ENCODE measurements at regions not wholly inside any gene's neighbourhood (a gene's known extent, or its start where the extent isn't known, plus 50 kb on each side); places are given as distances from the start of the nearest gene placed in this dataset.

DNA sequence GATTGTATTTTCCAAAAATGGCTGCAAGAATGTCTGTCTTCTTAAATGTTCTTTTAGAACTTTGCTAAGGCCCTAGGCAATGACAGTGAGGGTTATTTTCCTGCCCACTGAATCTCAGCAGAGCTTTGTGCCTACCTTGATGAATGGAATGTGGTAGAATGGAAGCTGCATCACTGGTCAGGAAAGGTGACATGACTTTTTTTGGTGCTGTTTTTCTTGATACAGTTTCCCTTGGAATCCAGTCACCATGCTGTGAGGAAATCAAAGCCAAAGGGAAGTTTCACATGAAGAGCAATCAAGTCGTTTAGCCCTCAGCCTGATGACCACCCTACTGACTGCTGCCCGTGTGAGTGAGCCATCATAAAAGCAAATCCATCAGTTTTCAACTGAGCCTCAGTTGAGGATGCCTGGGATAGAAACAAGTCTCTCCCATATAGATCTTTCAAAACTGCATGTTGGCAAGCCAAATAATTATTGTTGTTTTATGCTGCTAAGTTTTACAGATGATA lies 886.0 kb upstream of the FBXO33 start:
- Histone ChIP-seq H3K4me3 (ENCODE audit: low read length) (no peak overlapping the region), H3K9ac (ENCODE audit: low read length) (no peak overlapping the region), H3K36me3 (ENCODE audit: low read depth, low read length) (no peaks in the 10 kb centered on the region), H3K27me3 (ENCODE audit: low read length) (no peaks in the 10 kb centered on the region), H3K79me2 (ENCODE audit: low read length) (no peaks in the 10 kb centered on the region), H3K9me3 (ENCODE audit: low read length) (no peaks in the 10 kb centered on the region), H3K27ac (ENCODE audit: low read length) (no peak overlapping the region), H3F3A (ENCODE audit: low read length, unreplicated experiment) (no peaks in the 10 kb centered on the region), H4K20me1 (ENCODE audit: low read length) (no peaks in the 10 kb centered on the region), H3K4me1 (ENCODE audit: insufficient read depth, low read length) (no peaks in the 10 kb centered on the region), H2AFZ (ENCODE audit: low read length) (no peak overlapping the region), H3K9me2 (replicated peaks; ENCODE audit: low read length) (no peaks in the 10 kb centered on the region), H3K4me2 (ENCODE audit: low read length) (no peak overlapping the region)
- intact Hi-C loops (cut with micrococcal nuclease), result no loop called here
- BruUV-seq (replicated peaks), result no TSS peak
- ChIA-PET CTCF (no interaction called here), POLR2A (ENCODE audit: unreplicated experiment) (no interaction called here)
- TF ChIP-seq EZH2phosphoT487 (IDR thresholded peaks at IDR 0.05; ENCODE audit: borderline replicate concordance, low read length) (no peak), EZH2 (IDR thresholded peaks at IDR 0.05; ENCODE audit: low read length, unreplicated experiment) (no peak)
- TF ChIP-seq, protein P1, sequence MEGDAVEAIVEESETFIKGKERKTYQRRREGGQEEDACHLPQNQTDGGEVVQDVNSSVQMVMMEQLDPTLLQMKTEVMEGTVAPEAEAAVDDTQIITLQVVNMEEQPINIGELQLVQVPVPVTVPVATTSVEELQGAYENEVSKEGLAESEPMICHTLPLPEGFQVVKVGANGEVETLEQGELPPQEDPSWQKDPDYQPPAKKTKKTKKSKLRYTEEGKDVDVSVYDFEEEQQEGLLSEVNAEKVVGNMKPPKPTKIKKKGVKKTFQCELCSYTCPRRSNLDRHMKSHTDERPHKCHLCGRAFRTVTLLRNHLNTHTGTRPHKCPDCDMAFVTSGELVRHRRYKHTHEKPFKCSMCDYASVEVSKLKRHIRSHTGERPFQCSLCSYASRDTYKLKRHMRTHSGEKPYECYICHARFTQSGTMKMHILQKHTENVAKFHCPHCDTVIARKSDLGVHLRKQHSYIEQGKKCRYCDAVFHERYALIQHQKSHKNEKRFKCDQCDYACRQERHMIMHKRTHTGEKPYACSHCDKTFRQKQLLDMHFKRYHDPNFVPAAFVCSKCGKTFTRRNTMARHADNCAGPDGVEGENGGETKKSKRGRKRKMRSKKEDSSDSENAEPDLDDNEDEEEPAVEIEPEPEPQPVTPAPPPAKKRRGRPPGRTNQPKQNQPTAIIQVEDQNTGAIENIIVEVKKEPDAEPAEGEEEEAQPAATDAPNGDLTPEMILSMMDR (conservative IDR thresholded peaks at IDR 0.05; ENCODE audit: low read depth, low read length), result no peak
- DNase-seq, result no peak
- no peak for ATAC-seq

GRCh38 chr14:40317690-40318089 lies 885.5 kb upstream of the FBXO33 start:
- no peak overlapping the region for H3K4me2 ChIP-seq (ENCODE audit: low read length)
- H3K27ac ChIP-seq (ENCODE audit: low read length), result no peak overlapping the region
- no peak overlapping the region for H2AFZ ChIP-seq (ENCODE audit: low read length)
- ChIA-PET POLR2A (ENCODE audit: unreplicated experiment) (no interaction called here), CTCF (no interaction called here)
- no peaks in the 10 kb centered on the region for H3K79me2 ChIP-seq (ENCODE audit: low read length)
- peaks cover 3% of the 10 kb centered on the region for H3K4me1 ChIP-seq (ENCODE audit: insufficient read depth, low read length)
- BruUV-seq (replicated peaks), result no TSS peak
- DNase-seq, result peak; percentile 51
- peak; percentile 76 for ATAC-seq
- no peaks in the 10 kb centered on the region for H3K9me3 ChIP-seq (ENCODE audit: low read length)
- H3K9me2 ChIP-seq (replicated peaks; ENCODE audit: low read length), result no peaks in the 10 kb centered on the region
- H4K20me1 ChIP-seq (ENCODE audit: low read length), result no peaks in the 10 kb centered on the region
- no peaks in the 10 kb centered on the region for H3K27me3 ChIP-seq (ENCODE audit: low read length)
- TF ChIP-seq EZH2 (IDR thresholded peaks at IDR 0.05; ENCODE audit: low read length, unreplicated experiment) (no peak), EZH2phosphoT487 (IDR thresholded peaks at IDR 0.05; ENCODE audit: borderline replicate concordance, low read length) (no peak)
- TF ChIP-seq, protein P1 (conservative IDR thresholded peaks at IDR 0.05; ENCODE audit: low read depth, low read length), result no peak
- H3K9ac ChIP-seq (ENCODE audit: low read length), result no peak overlapping the region
- intact Hi-C loops (cut with micrococcal nuclease), result no loop called here
- H3K36me3 ChIP-seq (ENCODE audit: low read depth, low read length), result no peaks in the 10 kb centered on the region
- H3K4me3 ChIP-seq (ENCODE audit: low read length), result no peak overlapping the region
- H3F3A ChIP-seq (ENCODE audit: low read length, unreplicated experiment), result peaks cover 1% of the 10 kb centered on the region

DNA sequence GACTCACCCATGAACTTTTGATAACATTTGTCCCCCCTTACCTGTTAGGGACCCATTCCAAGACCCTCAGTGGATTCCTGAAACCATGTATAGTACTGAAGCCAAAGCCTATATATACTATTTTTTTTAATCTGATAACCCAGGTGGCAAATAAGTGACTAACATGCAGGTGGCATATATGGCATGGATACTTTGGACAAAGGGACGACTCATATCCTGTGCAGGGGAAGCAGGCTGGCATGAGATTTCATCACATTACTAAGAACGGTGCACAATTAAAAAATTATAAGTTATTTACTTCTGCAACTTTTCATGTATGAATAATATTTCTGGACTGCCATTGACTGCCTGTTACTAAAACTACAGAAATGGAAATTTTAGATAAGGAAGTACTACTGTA lies 880.1 kb upstream of the FBXO33 start:
- no peaks in the 10 kb centered on the region for H3K36me3 ChIP-seq (ENCODE audit: low read depth, low read length)
- H3K4me2 ChIP-seq (ENCODE audit: low read length), result peak overlapping the region; percentile 5; the same call in 1 of the 2 replicates
- H3K4me1 ChIP-seq (ENCODE audit: insufficient read depth, low read length), result peaks cover 9% of the 10 kb centered on the region
- no peaks in the 10 kb centered on the region for H3K27me3 ChIP-seq (ENCODE audit: low read length)
- H2AFZ ChIP-seq (ENCODE audit: low read length), result no peak overlapping the region
- TF ChIP-seq EZH2phosphoT487 (IDR thresholded peaks at IDR 0.05; ENCODE audit: borderline replicate concordance, low read length), result no peak
- TF ChIP-seq, protein P1 (conservative IDR thresholded peaks at IDR 0.05; ENCODE audit: low read depth, low read length), result no peak
- no peak for TF ChIP-seq EZH2 (IDR thresholded peaks at IDR 0.05; ENCODE audit: low read length, unreplicated experiment)
- no TSS peak for BruUV-seq (replicated peaks)
- POLR2A ChIA-PET (ENCODE audit: unreplicated experiment), result interaction anchor here (0.6 kb wide), 1 partner anchor 20 kb away, joined by 3 read pairs; no protein-coding TSS in a partner anchor
- no peaks in the 10 kb centered on the region for H3K79me2 ChIP-seq (ENCODE audit: low read length)
- no peaks in the 10 kb centered on the region for H4K20me1 ChIP-seq (ENCODE audit: low read length)
- no peaks in the 10 kb centered on the region for H3K9me3 ChIP-seq (ENCODE audit: low read length)
- CTCF ChIA-PET, result no interaction called here
- H3F3A ChIP-seq (ENCODE audit: low read length, unreplicated experiment), result peaks cover 4% of the 10 kb centered on the region
- ATAC-seq (peak; percentile 95), DNase-seq (peak; percentile 66)
- H3K9ac ChIP-seq (ENCODE audit: low read length), result no peak overlapping the region
- intact Hi-C loops (cut with micrococcal nuclease), result loop anchor here (2.0 kb wide), 3 partner anchors 41 to 93 kb away; no protein-coding TSS in a partner anchor
- H3K4me3 ChIP-seq (ENCODE audit: low read length), result no peak overlapping the region
- H3K27ac ChIP-seq (ENCODE audit: low read length), result peak overlapping the region; percentile 10; the same call in 1 of the 2 replicates
- no peaks in the 10 kb centered on the region for H3K9me2 ChIP-seq (replicated peaks; ENCODE audit: low read length)
